ENCODE measurements at regions not wholly inside any gene's neighbourhood (a gene's known extent, or its start where the extent isn't known, plus 50 kb on each side); places are given as distances from the start of the nearest gene placed in this dataset.

GRCh38 chr6:3515669-3516068 lies 58.8 kb upstream of the SLC22A23 start:
- no peak for TF ChIP-seq POLR2A (IDR thresholded peaks at IDR 0.05)
- no peak for TF ChIP-seq CTCF (IDR thresholded peaks at IDR 0.05)
- TF ChIP-seq POLR2AphosphoS5 (IDR thresholded peaks at IDR 0.05), result no peak
- no peak for TF ChIP-seq EP300 (IDR thresholded peaks at IDR 0.05)

Measured in upper lobe of left lung (tissue), 4 donors.